ENCODE measurements at regions not wholly inside any gene's neighbourhood (a gene's known extent, or its start where the extent isn't known, plus 50 kb on each side); places are given as distances from the start of the nearest gene placed in this dataset.

DNA sequence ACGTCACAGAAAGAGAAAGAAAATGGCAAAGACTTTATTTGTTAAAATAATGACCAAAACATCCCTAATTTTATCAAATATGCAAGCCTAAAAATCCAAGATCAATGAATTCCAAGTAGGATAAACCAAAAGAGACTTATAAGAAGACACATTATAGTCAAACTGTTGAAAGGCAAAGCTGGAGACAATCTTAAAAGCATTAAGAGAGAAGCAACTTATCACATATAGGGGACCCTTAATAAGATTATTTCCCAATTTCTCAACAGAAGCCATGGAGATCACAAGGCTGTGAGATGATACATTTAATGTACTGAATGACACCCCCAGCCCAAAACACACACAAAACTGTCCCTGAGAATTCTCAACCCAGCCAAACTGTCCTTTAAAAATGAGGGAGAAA lies 228.7 kb downstream of the COG6 start:
- DNase-seq, result no peak
- H3K27ac Mint-ChIP-seq, result no peak overlapping the region
- no peaks in the 10 kb centered on the region for H3K4me1 Mint-ChIP-seq
- Histone ChIP-seq H3K36me3 (replicated peaks in 1 of 2; ENCODE audit: control insufficient read depth in 1 of 2, insufficient read depth in 2 of 2, low read length in 2 of 2) (no peaks in the 10 kb centered on the region), H2AFZ (ENCODE audit: insufficient read depth, low read depth, low read length, poor library complexity, severe bottlenecking) (no peak overlapping the region), H3K4me2 (replicated peaks; ENCODE audit: extremely low read depth, low read length, poor library complexity, severe bottlenecking) (no peak overlapping the region), H3K4me3 (replicated peaks in 1 of 3; ENCODE audit: low read depth in 2 of 3, low read length in 3 of 3) (no peak overlapping the region), H3K4me1 (ENCODE audit: control insufficient read depth in 1 of 2, insufficient read depth in 2 of 2, low read length in 2 of 2) (no peaks in the 10 kb centered on the region), H4K20me1 (ENCODE audit: insufficient read depth, low read length) (no peaks in the 10 kb centered on the region), H3K27me3 (ENCODE audit: control insufficient read depth in 2 of 2, insufficient read depth in 2 of 2, low read length in 2 of 2) (no peaks in the 10 kb centered on the region), H3K27ac (ENCODE audit: low read depth in 1 of 2, low read length in 2 of 2) (no peak overlapping the region), H3K9me3 (replicated peaks in 1 of 2; ENCODE audit: control insufficient read depth in 1 of 2, insufficient read depth in 1 of 2, low read length in 2 of 2) (peaks cover 8 to 26% of the 10 kb centered on the region in 2 donors), H3K79me2 (ENCODE audit: insufficient read depth, low read length) (no peaks in the 10 kb centered on the region), H3K9ac (ENCODE audit: insufficient read depth, low read length, poor library complexity, severe bottlenecking) (no peak overlapping the region)
- no peaks in the 10 kb centered on the region for H3K36me3 Mint-ChIP-seq
- peaks cover 0 to 1% (median 0%) of the 10 kb centered on the region in 3 donors for H3K27me3 Mint-ChIP-seq (ENCODE audit: low read depth in 3 of 3)
- H3K4me3 Mint-ChIP-seq, result no peak overlapping the region
- H3K9me3 Mint-ChIP-seq, result peaks cover 11 to 20% (median 14%) of the 10 kb centered on the region in 7 donors
- TF ChIP-seq, protein P1, sequence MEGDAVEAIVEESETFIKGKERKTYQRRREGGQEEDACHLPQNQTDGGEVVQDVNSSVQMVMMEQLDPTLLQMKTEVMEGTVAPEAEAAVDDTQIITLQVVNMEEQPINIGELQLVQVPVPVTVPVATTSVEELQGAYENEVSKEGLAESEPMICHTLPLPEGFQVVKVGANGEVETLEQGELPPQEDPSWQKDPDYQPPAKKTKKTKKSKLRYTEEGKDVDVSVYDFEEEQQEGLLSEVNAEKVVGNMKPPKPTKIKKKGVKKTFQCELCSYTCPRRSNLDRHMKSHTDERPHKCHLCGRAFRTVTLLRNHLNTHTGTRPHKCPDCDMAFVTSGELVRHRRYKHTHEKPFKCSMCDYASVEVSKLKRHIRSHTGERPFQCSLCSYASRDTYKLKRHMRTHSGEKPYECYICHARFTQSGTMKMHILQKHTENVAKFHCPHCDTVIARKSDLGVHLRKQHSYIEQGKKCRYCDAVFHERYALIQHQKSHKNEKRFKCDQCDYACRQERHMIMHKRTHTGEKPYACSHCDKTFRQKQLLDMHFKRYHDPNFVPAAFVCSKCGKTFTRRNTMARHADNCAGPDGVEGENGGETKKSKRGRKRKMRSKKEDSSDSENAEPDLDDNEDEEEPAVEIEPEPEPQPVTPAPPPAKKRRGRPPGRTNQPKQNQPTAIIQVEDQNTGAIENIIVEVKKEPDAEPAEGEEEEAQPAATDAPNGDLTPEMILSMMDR (IDR thresholded peaks at IDR 0.05), result no peak
- WGBS (ENCODE audit: insufficient coverage), result no CpG with 5 or more reads among the region's 1 CpG
- intact Hi-C loops (cut with micrococcal nuclease), result no loop called here

DNA sequence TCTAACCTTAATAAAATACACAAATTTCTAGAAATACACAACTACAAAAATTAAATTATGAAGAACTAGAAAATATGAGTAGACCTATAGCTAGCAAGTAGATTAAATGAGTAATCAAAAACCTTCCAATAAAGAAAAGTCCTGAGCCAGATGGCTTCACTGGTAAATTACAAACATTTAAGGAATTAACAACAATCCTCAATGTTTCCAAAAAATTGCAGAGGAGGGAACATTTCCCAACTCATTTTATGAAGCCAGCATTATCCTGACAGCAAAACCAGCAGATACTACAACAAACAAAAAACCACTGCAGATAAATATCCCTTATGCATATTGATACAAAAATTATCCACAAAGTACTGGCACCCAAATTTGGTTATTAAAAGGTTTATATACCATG lies 230.9 kb downstream of the COG6 start:
- Histone ChIP-seq H3K9me3 (replicated peaks in 1 of 2; ENCODE audit: control insufficient read depth in 1 of 2, insufficient read depth in 1 of 2, low read length in 2 of 2) (peaks cover 8 to 26% of the 10 kb centered on the region in 2 donors), H3K27me3 (ENCODE audit: control insufficient read depth in 2 of 2, insufficient read depth in 2 of 2, low read length in 2 of 2) (no peaks in the 10 kb centered on the region), H3K4me1 (ENCODE audit: control insufficient read depth in 1 of 2, insufficient read depth in 2 of 2, low read length in 2 of 2) (no peaks in the 10 kb centered on the region), H4K20me1 (ENCODE audit: insufficient read depth, low read length) (no peaks in the 10 kb centered on the region), H3K27ac (ENCODE audit: low read depth in 1 of 2, low read length in 2 of 2) (no peak overlapping the region), H3K4me2 (replicated peaks; ENCODE audit: extremely low read depth, low read length, poor library complexity, severe bottlenecking) (no peak overlapping the region), H3K9ac (ENCODE audit: insufficient read depth, low read length, poor library complexity, severe bottlenecking) (no peak overlapping the region), H3K4me3 (replicated peaks in 1 of 3; ENCODE audit: low read depth in 2 of 3, low read length in 3 of 3) (no peak overlapping the region), H3K36me3 (replicated peaks in 1 of 2; ENCODE audit: control insufficient read depth in 1 of 2, insufficient read depth in 2 of 2, low read length in 2 of 2) (no peaks in the 10 kb centered on the region), H3K79me2 (ENCODE audit: insufficient read depth, low read length) (no peaks in the 10 kb centered on the region), H2AFZ (ENCODE audit: insufficient read depth, low read depth, low read length, poor library complexity, severe bottlenecking) (no peak overlapping the region)
- TF ChIP-seq, protein P1 (IDR thresholded peaks at IDR 0.05), result no peak
- Mint-ChIP-seq H3K4me1 (no peaks in the 10 kb centered on the region), H3K27ac (no peak overlapping the region), H3K9me3 (peaks cover 11 to 20% (median 14%) of the 10 kb centered on the region in 7 donors), H3K4me3 (no peak overlapping the region), H3K36me3 (no peaks in the 10 kb centered on the region), H3K27me3 (ENCODE audit: low read depth in 3 of 3) (peaks cover 0 to under 1% (median 0%) of the 10 kb centered on the region in 3 donors)
- no peak for DNase-seq
- intact Hi-C loops (cut with micrococcal nuclease), result no loop called here
